ENCODE measurements at regions not wholly inside any gene's neighbourhood (a gene's known extent, or its start where the extent isn't known, plus 50 kb on each side); places are given as distances from the start of the nearest gene placed in this dataset.
"Not testable (repeated sequence)": the region's sequence is repeated elsewhere in the genome, so short reads cannot be mapped to it uniquely, and the experiment has no call there.

GRCh38 chr1:94660258-94660657, 118.7 kb upstream of the F3 start (continued):
- TF ChIP-seq, protein P1, sequence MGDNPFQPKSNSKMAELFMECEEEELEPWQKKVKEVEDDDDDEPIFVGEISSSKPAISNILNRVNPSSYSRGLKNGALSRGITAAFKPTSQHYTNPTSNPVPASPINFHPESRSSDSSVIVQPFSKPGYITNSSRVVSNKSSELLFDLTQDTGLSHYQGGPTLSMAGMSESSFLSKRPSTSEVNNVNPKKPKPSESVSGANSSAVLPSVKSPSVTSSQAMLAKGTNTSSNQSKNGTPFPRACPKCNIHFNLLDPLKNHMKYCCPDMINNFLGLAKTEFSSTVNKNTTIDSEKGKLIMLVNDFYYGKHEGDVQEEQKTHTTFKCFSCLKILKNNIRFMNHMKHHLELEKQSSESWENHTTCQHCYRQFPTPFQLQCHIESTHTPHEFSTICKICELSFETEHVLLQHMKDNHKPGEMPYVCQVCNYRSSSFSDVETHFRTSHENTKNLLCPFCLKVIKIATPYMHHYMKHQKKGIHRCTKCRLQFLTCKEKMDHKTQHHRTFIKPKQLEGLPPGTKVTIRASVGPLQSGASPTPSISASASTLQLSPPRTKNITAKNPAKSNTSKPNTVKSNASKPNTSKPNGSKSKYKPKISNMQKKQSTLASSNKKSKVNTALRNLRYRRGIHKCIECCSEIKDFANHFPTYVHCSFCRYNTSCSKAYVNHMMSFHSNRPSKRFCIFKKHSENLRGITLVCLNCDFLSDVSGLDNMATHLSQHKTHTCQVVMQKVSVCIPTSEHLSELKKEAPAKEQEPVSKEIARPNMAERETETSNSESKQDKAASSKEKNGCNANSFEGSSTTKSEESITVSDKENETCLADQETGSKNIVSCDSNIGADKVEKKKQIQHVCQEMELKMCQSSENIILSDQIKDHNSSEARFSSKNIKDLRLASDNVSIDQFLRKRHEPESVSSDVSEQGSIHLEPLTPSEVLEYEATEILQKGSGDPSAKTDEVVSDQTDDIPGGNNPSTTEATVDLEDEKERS (tag by site-specific recombination; IDR thresholded peaks at IDR 0.05) = no peak
- TF ChIP-seq RBAK (tag by site-specific recombination; IDR thresholded peaks at IDR 0.05) (no peak), ZNF214 (tag by site-specific recombination; IDR thresholded peaks at IDR 0.05; ENCODE audit: borderline replicate concordance) (no peak), ZBTB21 (tag by site-specific recombination; IDR thresholded peaks at IDR 0.05) (no peak), ZBTB1 (tag by site-specific recombination; IDR thresholded peaks at IDR 0.05) (no peak), ZNF223 (tag by site-specific recombination; IDR thresholded peaks at IDR 0.05) (no peak), KLF8 (tag by site-specific recombination; IDR thresholded peaks at IDR 0.05) (no peak), ZNF391 (tag by site-specific recombination; IDR thresholded peaks at IDR 0.05; ENCODE audit: borderline replicate concordance, low read depth) (no peak), ZNF501 (tag by site-specific recombination; IDR thresholded peaks at IDR 0.05) (no peak), ZNF560 (tag by site-specific recombination; IDR thresholded peaks at IDR 0.05; ENCODE audit: borderline replicate concordance) (no peak), ZFP3 (tag by site-specific recombination; IDR thresholded peaks at IDR 0.05; ENCODE audit: low read depth) (no peak)

DNA sequence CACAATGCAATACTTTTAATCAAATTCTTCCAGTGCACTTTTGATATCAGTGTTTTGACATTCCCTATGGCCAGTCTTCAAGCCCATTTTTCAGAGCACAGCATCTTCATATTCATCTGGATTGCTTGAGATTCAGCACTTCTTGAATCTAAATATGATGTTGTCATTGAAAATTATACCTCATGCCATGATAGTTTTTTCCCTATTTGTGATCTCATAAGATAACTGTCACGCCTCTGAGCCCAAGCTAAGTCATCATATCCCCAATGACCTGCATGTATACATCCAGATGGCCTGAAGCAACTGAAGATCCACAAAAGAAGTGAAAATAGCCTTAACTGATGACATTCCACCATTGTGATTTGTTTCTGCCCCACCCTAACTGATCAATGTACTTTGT, 117.6 kb upstream of the F3 start:
- H3K4me1 ChIP-seq (ENCODE audit: control insufficient read depth, insufficient read depth, low read length) = peaks cover 15% of the 10 kb centered on the region
- POLR2A ChIA-PET; H3K36me3 ChIP-seq (ENCODE audit: control insufficient read depth in 2 of 2, insufficient read depth in 1 of 2, low read length in 2 of 2); H3K4me3 ChIP-seq (ENCODE audit: low read depth, low read length); H3K9me3 ChIP-seq (ENCODE audit: control insufficient read depth, insufficient read depth, low read depth, low read length); CTCF ChIA-PET; H3K27ac ChIP-seq (ENCODE audit: extremely low read depth, low read depth, low read length): not testable (repeated sequence)

DNA sequence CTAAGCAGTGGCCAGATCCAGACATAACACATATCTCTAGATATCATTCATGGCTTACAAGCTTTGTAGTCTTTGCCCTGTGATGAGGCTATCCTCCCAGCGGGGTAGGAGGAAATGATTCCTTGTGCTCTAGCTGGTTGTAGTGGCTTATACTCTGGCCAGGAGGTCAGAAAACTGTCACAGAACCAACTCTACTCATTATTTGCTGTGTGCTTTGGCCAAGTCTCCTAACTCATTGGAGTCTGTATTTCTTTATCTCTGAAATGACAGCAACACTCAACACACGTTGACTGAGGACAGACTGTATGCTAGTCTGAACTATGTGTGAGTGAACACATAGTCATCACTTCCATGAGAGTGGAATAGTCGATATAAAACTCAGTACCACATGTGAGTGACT, 116.7 kb upstream of the F3 start:
- ChIA-PET POLR2A (no interaction called here), CTCF (no interaction called here)
- no peak overlapping the region for H3K4me3 ChIP-seq (ENCODE audit: low read depth, low read length)

DNA sequence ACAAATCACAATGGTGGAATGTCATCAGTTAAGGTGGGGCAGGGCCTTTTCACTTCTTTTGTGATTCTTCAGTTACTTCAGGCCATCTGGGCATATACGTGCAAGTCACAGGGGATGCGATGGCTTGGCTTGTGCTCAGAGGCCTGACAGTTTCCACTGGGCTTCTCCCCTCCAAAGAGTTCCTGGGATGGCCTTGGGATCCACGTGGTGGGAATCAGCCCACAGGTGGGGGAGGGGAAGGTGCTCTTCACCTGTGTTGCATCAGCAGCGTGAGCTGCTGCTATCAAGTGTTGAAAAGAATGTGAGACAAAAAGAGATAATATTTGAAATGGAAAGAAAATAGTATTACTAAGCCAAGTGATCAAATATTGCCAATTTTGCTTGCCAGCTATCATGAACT, 116.2 kb upstream of the F3 start:
- H3K36me3 ChIP-seq (ENCODE audit: control insufficient read depth in 2 of 2, insufficient read depth in 1 of 2, low read length in 2 of 2); H3K4me3 ChIP-seq (ENCODE audit: low read depth, low read length); H3K27ac ChIP-seq (ENCODE audit: extremely low read depth, low read depth, low read length); H3K9me3 ChIP-seq (ENCODE audit: control insufficient read depth, insufficient read depth, low read depth, low read length); POLR2A ChIA-PET; CTCF ChIA-PET: not testable (repeated sequence)
- H3K4me1 ChIP-seq (ENCODE audit: control insufficient read depth, insufficient read depth, low read length) = peaks cover 20% of the 10 kb centered on the region

More for the DNA sequence above, 116.7 kb upstream of the F3 start:
- Histone ChIP-seq H3K27ac (ENCODE audit: extremely low read depth, low read depth, low read length) (no peak overlapping the region), H3K36me3 (ENCODE audit: control insufficient read depth in 2 of 2, insufficient read depth in 1 of 2, low read length in 2 of 2) (no peaks in the 10 kb centered on the region), H3K4me1 (ENCODE audit: control insufficient read depth, insufficient read depth, low read length) (peaks cover 20% of the 10 kb centered on the region), H3K9me3 (ENCODE audit: control insufficient read depth, insufficient read depth, low read depth, low read length) (no peaks in the 10 kb centered on the region)
- TF ChIP-seq ZNF23 (tag by site-specific recombination; IDR thresholded peaks at IDR 0.05; ENCODE audit: borderline replicate concordance) = no peak
- no peak for TF ChIP-seq ZNF214 (tag by site-specific recombination; IDR thresholded peaks at IDR 0.05; ENCODE audit: borderline replicate concordance)
- no peak for TF ChIP-seq ZNF132 (tag by site-specific recombination; IDR thresholded peaks at IDR 0.05; ENCODE audit: borderline replicate concordance)
- TF ChIP-seq, protein P2, sequence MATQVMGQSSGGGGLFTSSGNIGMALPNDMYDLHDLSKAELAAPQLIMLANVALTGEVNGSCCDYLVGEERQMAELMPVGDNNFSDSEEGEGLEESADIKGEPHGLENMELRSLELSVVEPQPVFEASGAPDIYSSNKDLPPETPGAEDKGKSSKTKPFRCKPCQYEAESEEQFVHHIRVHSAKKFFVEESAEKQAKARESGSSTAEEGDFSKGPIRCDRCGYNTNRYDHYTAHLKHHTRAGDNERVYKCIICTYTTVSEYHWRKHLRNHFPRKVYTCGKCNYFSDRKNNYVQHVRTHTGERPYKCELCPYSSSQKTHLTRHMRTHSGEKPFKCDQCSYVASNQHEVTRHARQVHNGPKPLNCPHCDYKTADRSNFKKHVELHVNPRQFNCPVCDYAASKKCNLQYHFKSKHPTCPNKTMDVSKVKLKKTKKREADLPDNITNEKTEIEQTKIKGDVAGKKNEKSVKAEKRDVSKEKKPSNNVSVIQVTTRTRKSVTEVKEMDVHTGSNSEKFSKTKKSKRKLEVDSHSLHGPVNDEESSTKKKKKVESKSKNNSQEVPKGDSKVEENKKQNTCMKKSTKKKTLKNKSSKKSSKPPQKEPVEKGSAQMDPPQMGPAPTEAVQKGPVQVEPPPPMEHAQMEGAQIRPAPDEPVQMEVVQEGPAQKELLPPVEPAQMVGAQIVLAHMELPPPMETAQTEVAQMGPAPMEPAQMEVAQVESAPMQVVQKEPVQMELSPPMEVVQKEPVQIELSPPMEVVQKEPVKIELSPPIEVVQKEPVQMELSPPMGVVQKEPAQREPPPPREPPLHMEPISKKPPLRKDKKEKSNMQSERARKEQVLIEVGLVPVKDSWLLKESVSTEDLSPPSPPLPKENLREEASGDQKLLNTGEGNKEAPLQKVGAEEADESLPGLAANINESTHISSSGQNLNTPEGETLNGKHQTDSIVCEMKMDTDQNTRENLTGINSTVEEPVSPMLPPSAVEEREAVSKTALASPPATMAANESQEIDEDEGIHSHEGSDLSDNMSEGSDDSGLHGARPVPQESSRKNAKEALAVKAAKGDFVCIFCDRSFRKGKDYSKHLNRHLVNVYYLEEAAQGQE (tag by site-specific recombination; IDR thresholded peaks at IDR 0.05) = no peak
- TF ChIP-seq GLIS2 (tag by site-specific recombination; IDR thresholded peaks at IDR 0.05) = no peak
- TF ChIP-seq ZSCAN23 (tag by site-specific recombination; IDR thresholded peaks at IDR 0.05) = no peak
- no peak for TF ChIP-seq ZNF596 (tag by site-specific recombination; IDR thresholded peaks at IDR 0.05)
- TF ChIP-seq, protein P3, sequence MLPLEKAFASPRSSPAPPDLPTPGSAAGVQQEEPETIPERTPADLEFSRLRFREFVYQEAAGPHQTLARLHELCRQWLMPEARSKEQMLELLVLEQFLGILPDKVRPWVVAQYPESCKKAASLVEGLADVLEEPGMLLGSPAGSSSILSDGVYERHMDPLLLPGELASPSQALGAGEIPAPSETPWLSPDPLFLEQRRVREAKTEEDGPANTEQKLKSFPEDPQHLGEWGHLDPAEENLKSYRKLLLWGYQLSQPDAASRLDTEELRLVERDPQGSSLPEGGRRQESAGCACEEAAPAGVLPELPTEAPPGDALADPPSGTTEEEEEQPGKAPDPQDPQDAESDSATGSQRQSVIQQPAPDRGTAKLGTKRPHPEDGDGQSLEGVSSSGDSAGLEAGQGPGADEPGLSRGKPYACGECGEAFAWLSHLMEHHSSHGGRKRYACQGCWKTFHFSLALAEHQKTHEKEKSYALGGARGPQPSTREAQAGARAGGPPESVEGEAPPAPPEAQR (tag by site-specific recombination; IDR thresholded peaks at IDR 0.05) = no peak
- no peak for TF ChIP-seq ZNF311 (tag by site-specific recombination; IDR thresholded peaks at IDR 0.05; ENCODE audit: borderline replicate concordance)
- no peak for TF ChIP-seq REPIN1 (tag by site-specific recombination; IDR thresholded peaks at IDR 0.05; ENCODE audit: low read depth)
